HL-60/S4 (cell line): ENCODE measurements at regions not wholly inside any gene's neighbourhood (a gene's known extent, or its start where the extent isn't known, plus 50 kb on each side); places are given as distances from the start of the nearest gene placed in this dataset.

Experiments used
- in situ Hi-C: fragments of 300-500 bp; cut with MboI; formaldehyde crosslinking; loops from 2 replicates; pipeline ENCODE4 v1.14.3; 2022; ENCODE audit warnings: low sequenced_read_pairs

DNA sequence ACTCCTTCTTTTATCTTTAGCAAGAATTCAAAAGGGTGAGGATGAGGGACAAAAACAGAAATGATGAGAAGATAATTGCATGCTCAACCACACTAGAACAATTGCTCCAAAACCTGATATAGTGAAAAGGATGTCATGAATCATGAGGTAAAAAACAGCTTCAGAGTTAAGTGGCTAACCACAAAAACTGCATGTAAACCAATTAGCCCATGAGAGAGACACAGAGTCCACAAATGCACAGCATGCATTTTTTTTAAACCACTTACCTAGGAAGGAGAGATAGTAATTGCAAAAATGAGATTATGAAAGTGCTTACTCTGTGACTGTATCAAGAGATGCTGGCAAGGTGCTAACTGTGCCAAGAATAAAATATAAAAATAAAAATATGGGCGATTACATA is 132.9 kb downstream of the MBL2 start:
- in situ Hi-C loops, result loop anchor here (25.0 kb wide), 1 partner anchor 148 kb away; no protein-coding TSS in a partner anchor

DNA sequence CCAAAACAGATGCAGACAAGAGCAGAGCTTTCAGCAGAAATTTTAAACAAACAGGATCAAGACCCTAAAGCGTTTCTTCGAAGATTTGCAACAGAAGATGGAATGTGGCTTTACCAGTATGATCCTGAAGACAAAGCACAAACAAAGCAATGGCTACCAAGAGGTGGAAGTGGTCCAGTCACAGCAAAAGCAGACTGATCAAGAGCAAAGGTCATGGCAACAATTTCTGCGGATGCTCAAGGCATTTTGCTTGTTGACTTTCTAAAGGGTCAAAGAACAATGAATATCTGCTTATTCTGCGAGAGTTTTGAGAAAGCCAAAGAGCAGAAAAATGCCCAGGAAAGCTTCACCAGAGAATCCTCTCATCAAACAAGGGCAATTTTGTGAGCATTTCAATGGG is 130.4 kb downstream of the MBL2 start:
- in situ Hi-C loops, result loop anchor here (25.0 kb wide), 1 partner anchor 145 kb away; no protein-coding TSS in a partner anchor

- in situ Hi-C loops, result loop anchor here (25.0 kb wide), 1 partner anchor 143 kb away; no protein-coding TSS in a partner anchor
Observed at GRCh38 chr10:52644373-52645186, 128.0 kb downstream of the MBL2 start.

- in situ Hi-C loops, result loop anchor here (25.0 kb wide), 1 partner anchor 142 kb away; no protein-coding TSS in a partner anchor
Observed at GRCh38 chr10:52645187-52645758, 127.3 kb downstream of the MBL2 start.

GRCh38 chr10:52649511-52649910 is 123.1 kb downstream of the MBL2 start:
- in situ Hi-C loops, result loop anchor here (25.0 kb wide), 1 partner anchor 138 kb away; no protein-coding TSS in a partner anchor

GRCh38 chr10:52650873-52651272 is 121.7 kb downstream of the MBL2 start:
- in situ Hi-C loops, result no loop called here

DNA sequence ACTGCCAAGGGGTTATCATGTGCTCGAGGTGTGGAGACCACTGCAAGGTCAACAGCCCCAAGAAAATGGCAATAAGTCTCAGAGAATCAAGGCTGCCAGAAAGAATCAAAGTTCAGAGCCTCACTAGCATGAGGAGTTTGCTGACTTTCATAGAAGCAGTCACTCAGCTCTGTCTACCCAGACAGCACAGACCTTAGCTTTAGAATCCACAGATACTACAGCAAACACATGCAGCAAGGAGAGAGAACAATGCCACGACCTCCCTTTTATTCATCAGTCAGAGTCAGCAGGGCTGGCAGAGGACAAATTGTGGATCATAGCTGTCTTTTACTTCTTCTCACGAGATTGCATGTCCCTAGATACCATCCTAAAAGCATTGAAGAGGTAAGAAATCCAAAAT is 121.3 kb downstream of the MBL2 start:
- in situ Hi-C loops, result no loop called here

GRCh38 chr10:52652431-52653262 is 119.9 kb downstream of the MBL2 start:
- in situ Hi-C loops, result no loop called here

GRCh38 chr10:52653263-52653909 is 119.2 kb downstream of the MBL2 start:
- in situ Hi-C loops, result no loop called here

GRCh38 chr10:52654201-52654600 is 118.4 kb downstream of the MBL2 start:
- in situ Hi-C loops, result no loop called here

GRCh38 chr10:52658112-52658511 is 114.5 kb downstream of the MBL2 start:
- in situ Hi-C loops, result no loop called here

GRCh38 chr10:52659085-52659484 is 113.5 kb downstream of the MBL2 start:
- in situ Hi-C loops, result no loop called here

DNA sequence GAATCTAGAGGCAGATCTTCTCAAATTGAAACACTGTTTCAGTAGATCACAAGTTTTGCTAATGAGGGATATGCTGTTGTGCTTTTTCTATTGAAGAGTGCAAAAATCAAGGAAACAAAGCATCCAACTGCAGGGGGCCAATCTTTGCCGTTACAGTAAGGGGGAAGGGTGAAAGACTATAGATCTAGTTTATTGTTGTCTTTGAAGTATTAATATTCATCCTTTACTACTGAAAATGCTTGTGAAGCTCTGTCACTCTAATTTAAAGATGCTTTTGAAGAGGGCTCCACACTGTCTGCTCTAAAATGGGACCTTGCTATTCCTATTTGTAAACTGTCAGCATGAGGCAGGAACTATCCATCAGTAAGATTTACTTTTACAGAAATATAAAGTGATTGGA is 110.3 kb downstream of the MBL2 start:
- in situ Hi-C loops, result no loop called here

GRCh38 chr10:52663161-52663560 is 109.4 kb downstream of the MBL2 start:
- in situ Hi-C loops, result no loop called here

- in situ Hi-C loops, result no loop called here
Observed at GRCh38 chr10:52664629-52665028, 108.0 kb downstream of the MBL2 start.

- in situ Hi-C loops, result no loop called here
Observed at GRCh38 chr10:52665821-52666220, 106.8 kb downstream of the MBL2 start.

- in situ Hi-C loops, result no loop called here
Observed at GRCh38 chr10:52666931-52667330, 105.7 kb downstream of the MBL2 start.

GRCh38 chr10:52668024-52668423 is 104.6 kb downstream of the MBL2 start:
- in situ Hi-C loops, result no loop called here

DNA sequence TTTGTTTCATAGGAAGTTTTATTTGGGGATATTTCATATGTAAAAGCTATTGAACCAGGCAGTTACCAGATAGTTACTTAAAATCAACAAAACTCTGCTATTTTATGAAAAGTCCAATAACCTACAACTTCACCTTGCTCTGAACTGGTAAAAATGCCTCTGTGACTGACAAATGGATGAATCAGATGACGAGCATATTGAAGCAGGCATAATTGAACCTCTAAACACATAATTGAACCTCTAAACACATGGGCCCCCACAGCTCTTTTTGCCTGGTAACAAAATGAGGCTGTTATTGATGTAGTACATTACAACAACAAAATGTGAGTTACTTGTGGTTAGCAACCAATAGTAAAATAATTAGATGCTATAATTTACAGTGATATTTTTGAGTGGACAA is 99.7 kb downstream of the MBL2 start:
- in situ Hi-C loops, result no loop called here

DNA sequence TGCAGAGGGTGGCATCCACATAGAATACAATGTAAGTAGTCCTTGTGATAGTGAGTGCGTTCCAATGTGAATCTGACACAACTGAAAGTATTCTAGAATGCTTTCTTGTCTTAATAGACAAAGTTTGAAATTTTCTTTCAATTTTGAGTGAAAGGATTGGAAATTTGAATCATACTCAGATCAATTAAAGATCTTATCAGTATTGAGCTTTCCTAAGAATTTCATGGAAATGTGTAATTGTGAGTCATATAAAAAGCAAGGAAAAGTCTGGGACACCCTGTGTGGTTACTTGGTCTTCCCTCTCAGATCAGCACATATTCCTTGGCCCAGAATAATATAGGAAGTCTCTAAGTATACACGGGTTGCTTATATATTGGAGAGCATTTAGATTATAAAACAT is 99.1 kb downstream of the MBL2 start:
- in situ Hi-C loops, result no loop called here

DNA sequence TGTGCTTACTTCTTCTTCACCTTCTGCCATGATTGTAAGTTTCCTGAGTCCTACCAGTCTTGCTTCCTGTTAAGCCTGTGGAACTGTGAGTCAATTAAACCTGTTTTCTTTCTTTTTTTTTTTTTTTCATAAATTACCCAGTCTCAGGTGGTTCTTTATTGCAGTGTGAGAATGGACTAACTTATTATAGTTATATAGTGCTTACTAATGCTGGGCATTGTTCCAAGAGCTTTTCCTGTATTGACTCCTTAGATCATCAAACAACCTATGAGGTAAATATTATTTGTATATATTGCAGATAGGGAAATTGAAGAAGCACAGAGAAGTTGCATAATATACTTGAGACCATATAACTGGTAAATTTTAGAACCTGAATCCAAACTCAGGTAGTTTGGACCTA is 98.1 kb downstream of the MBL2 start:
- in situ Hi-C loops, result no loop called here
